Colon (tissue), 2 donors: ENCODE measurements at regions not wholly inside any gene's neighbourhood (a gene's known extent, or its start where the extent isn't known, plus 50 kb on each side); places are given as distances from the start of the nearest gene placed in this dataset.

Experiments
- FAIRE-seq: peaks from 2 replicates; lab custom pipeline; 2012; peaks lifted over from hg19 to GRCh38; lab: Jason Lieb, UNC
- donor health status: control.
- donor health status: control.

GRCh38 chr3:933326-933725, 159.5 kb upstream of the CNTN6 start:
- FAIRE-seq: no peak

- FAIRE-seq: no peak
Observed at GRCh38 chr3:944786-945185, 148.0 kb upstream of the CNTN6 start.

GRCh38 chr3:945738-946137, 147.1 kb upstream of the CNTN6 start:
- FAIRE-seq: no peak

- no peak for FAIRE-seq
Observed at GRCh38 chr3:952906-953305, 139.9 kb upstream of the CNTN6 start.

GRCh38 chr3:963255-963654, 129.6 kb upstream of the CNTN6 start:
- FAIRE-seq: no peak

GRCh38 chr3:963755-964154, 129.1 kb upstream of the CNTN6 start:
- FAIRE-seq: no peak

- no peak for FAIRE-seq
Observed at GRCh38 chr3:965826-966225, 127.0 kb upstream of the CNTN6 start.

- no peak for FAIRE-seq
Observed at GRCh38 chr3:966341-966740, 126.5 kb upstream of the CNTN6 start.

- no peak for FAIRE-seq
Observed at GRCh38 chr3:973340-973739, 119.5 kb upstream of the CNTN6 start.

GRCh38 chr3:976006-976405, 116.8 kb upstream of the CNTN6 start:
- FAIRE-seq: no peak

GRCh38 chr3:981156-981555, 111.7 kb upstream of the CNTN6 start:
- no peak for FAIRE-seq

- no peak for FAIRE-seq
Observed at GRCh38 chr3:988785-989184, 104.0 kb upstream of the CNTN6 start.

GRCh38 chr3:992871-993270, 100.0 kb upstream of the CNTN6 start:
- no peak for FAIRE-seq

- FAIRE-seq: peak; percentile 84
Observed at GRCh38 chr3:1002010-1002409, 90.8 kb upstream of the CNTN6 start.

GRCh38 chr3:1007866-1008265, 85.0 kb upstream of the CNTN6 start:
- no peak for FAIRE-seq

- no peak for FAIRE-seq
Observed at GRCh38 chr3:1010228-1010627, 82.6 kb upstream of the CNTN6 start.

- FAIRE-seq: no peak
Observed at GRCh38 chr3:1015826-1016225, 77.0 kb upstream of the CNTN6 start.

GRCh38 chr3:1017870-1018269, 75.0 kb upstream of the CNTN6 start:
- FAIRE-seq: no peak

- FAIRE-seq: no peak
Observed at GRCh38 chr3:1019157-1019556, 73.7 kb upstream of the CNTN6 start.

GRCh38 chr3:1026395-1026794, 66.4 kb upstream of the CNTN6 start:
- no peak for FAIRE-seq

- FAIRE-seq: no peak
Observed at GRCh38 chr3:1036207-1036826, 56.5 kb upstream of the CNTN6 start.

GRCh38 chr3:1037631-1038030, 55.2 kb upstream of the CNTN6 start:
- no peak for FAIRE-seq
